ENCODE measurements at regions not wholly inside any gene's neighbourhood (a gene's known extent, or its start where the extent isn't known, plus 50 kb on each side); places are given as distances from the start of the nearest gene placed in this dataset.

DNA sequence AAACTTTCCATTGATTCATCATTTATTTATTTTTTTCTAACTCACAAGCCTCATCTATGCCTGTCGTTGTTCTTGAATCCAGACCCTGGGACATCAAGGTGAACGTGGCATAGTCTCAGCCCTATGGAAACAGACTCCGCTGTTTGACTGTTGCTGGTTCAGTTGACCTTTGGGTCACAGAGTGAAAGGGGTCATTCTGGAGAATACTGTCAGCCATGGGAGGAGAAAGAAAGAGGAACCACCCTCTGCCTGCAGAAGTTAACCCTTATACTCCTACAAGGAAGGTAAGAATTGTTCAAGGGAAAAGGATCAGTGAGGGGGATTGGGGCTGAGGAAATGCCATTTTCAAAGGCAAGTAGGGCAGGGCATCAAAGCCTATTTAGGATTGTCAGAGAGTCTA, 387.6 kb upstream of the MAF start:
- ATAC-seq = no peak
- TF ChIP-seq, protein P1, sequence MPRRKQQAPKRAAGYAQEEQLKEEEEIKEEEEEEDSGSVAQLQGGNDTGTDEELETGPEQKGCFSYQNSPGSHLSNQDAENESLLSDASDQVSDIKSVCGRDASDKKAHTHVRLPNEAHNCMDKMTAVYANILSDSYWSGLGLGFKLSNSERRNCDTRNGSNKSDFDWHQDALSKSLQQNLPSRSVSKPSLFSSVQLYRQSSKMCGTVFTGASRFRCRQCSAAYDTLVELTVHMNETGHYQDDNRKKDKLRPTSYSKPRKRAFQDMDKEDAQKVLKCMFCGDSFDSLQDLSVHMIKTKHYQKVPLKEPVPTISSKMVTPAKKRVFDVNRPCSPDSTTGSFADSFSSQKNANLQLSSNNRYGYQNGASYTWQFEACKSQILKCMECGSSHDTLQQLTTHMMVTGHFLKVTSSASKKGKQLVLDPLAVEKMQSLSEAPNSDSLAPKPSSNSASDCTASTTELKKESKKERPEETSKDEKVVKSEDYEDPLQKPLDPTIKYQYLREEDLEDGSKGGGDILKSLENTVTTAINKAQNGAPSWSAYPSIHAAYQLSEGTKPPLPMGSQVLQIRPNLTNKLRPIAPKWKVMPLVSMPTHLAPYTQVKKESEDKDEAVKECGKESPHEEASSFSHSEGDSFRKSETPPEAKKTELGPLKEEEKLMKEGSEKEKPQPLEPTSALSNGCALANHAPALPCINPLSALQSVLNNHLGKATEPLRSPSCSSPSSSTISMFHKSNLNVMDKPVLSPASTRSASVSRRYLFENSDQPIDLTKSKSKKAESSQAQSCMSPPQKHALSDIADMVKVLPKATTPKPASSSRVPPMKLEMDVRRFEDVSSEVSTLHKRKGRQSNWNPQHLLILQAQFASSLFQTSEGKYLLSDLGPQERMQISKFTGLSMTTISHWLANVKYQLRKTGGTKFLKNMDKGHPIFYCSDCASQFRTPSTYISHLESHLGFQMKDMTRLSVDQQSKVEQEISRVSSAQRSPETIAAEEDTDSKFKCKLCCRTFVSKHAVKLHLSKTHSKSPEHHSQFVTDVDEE (CRISPR knock-in tag; IDR thresholded peaks at IDR 0.05) = no peak
- TF ChIP-seq RARB (CRISPR knock-in tag; IDR thresholded peaks at IDR 0.05) (no peak), TOX (CRISPR knock-in tag; IDR thresholded peaks at IDR 0.05; ENCODE audit: borderline replicate concordance) (no peak), TCF4 (CRISPR knock-in tag; IDR thresholded peaks at IDR 0.05; ENCODE audit: borderline replicate concordance) (no peak), OSR1 (CRISPR knock-in tag; IDR thresholded peaks at IDR 0.05) (no peak), ZNF70 (CRISPR knock-in tag; IDR thresholded peaks at IDR 0.05) (no peak), ZC3H10 (CRISPR knock-in tag; IDR thresholded peaks at IDR 0.05) (no peak), ZNF565 (CRISPR knock-in tag; conservative IDR thresholded peaks at IDR 0.05; ENCODE audit: low read depth) (no peak), GLIS3 (CRISPR knock-in tag; IDR thresholded peaks at IDR 0.05) (no peak), ESRRG (CRISPR knock-in tag; IDR thresholded peaks at IDR 0.05) (no peak), ISL1 (CRISPR knock-in tag; IDR thresholded peaks at IDR 0.05) (no peak), BACH2 (CRISPR knock-in tag; IDR thresholded peaks at IDR 0.05; ENCODE audit: borderline replicate concordance) (no peak), ZNF8 (CRISPR knock-in tag; IDR thresholded peaks at IDR 0.05) (no peak), ARNTL (CRISPR knock-in tag; IDR thresholded peaks at IDR 0.05; ENCODE audit: borderline replicate concordance, low read depth) (no peak)
- TF ChIP-seq, protein P2, sequence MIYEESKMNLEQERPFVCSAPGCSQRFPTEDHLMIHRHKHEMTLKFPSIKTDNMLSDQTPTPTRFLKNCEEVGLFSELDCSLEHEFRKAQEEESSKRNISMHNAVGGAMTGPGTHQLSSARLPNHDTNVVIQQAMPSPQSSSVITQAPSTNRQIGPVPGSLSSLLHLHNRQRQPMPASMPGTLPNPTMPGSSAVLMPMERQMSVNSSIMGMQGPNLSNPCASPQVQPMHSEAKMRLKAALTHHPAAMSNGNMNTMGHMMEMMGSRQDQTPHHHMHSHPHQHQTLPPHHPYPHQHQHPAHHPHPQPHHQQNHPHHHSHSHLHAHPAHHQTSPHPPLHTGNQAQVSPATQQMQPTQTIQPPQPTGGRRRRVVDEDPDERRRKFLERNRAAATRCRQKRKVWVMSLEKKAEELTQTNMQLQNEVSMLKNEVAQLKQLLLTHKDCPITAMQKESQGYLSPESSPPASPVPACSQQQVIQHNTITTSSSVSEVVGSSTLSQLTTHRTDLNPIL (CRISPR knock-in tag; IDR thresholded peaks at IDR 0.05; ENCODE audit: low read depth) = no peak
- TF ChIP-seq, protein P3, sequence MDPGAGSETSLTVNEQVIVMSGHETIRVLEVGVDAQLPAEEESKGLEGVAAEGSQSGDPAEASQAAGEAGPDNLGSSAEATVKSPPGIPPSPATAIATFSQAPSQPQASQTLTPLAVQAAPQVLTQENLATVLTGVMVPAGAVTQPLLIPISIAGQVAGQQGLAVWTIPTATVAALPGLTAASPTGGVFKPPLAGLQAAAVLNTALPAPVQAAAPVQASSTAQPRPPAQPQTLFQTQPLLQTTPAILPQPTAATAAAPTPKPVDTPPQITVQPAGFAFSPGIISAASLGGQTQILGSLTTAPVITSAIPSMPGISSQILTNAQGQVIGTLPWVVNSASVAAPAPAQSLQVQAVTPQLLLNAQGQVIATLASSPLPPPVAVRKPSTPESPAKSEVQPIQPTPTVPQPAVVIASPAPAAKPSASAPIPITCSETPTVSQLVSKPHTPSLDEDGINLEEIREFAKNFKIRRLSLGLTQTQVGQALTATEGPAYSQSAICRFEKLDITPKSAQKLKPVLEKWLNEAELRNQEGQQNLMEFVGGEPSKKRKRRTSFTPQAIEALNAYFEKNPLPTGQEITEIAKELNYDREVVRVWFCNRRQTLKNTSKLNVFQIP (CRISPR knock-in tag; IDR thresholded peaks at IDR 0.05; ENCODE audit: borderline replicate concordance, low read depth) = no peak
- TF ChIP-seq, protein P4, sequence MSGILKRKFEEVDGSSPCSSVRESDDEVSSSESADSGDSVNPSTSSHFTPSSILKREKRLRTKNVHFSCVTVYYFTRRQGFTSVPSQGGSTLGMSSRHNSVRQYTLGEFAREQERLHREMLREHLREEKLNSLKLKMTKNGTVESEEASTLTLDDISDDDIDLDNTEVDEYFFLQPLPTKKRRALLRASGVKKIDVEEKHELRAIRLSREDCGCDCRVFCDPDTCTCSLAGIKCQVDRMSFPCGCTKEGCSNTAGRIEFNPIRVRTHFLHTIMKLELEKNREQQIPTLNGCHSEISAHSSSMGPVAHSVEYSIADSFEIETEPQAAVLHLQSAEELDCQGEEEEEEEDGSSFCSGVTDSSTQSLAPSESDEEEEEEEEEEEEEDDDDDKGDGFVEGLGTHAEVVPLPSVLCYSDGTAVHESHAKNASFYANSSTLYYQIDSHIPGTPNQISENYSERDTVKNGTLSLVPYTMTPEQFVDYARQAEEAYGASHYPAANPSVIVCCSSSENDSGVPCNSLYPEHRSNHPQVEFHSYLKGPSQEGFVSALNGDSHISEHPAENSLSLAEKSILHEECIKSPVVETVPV (CRISPR knock-in tag; IDR thresholded peaks at IDR 0.05) = no peak

DNA sequence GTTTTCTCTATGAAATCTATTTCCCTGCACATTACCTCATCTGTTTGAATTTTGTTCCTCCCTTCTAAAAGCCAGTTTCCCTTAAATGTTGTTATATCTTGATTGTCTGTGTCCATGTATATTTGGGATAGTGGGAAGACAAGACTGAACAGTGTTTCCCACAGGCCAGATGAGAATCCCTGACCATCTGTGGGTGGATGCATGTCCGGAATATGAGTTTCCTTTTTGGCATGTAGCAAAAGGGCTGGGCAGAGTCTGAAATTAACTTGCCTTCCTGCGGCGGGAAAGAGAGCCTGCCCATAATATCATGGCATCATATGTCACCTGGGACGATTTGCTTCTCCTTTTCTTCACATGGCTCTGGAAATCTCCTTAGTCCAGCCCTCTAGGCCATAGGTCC, 385.8 kb upstream of the MAF start:
- ATAC-seq = no peak
- TF ChIP-seq SNAI2 (CRISPR knock-in tag; IDR thresholded peaks at IDR 0.05) (no peak), ZNF8 (CRISPR knock-in tag; IDR thresholded peaks at IDR 0.05) (no peak), TOX (CRISPR knock-in tag; IDR thresholded peaks at IDR 0.05; ENCODE audit: borderline replicate concordance) (no peak), ISL1 (CRISPR knock-in tag; IDR thresholded peaks at IDR 0.05) (no peak)

DNA sequence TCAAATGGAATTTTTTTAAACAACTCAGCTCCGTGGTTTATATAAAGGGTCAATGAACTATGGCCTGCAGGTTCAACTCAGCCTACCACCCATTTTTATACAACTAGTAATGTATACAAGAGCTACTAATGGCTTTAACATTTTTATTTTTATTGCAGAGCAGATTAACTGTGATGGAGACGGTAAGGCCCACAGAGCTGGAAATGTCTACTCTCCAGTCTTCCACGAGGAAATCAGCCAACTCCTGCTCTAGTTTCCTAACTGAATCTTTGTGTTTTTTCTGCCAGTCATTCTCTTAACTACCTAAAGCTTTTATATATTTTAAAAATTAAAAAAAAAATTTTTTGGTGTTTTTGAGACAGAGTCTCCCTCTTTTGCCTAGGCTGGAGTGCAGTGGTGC, 385.1 kb upstream of the MAF start:
- no peak for ATAC-seq
- TF ChIP-seq PPARA (CRISPR knock-in tag; IDR thresholded peaks at IDR 0.05; ENCODE audit: borderline replicate concordance) (no peak), ZNF8 (CRISPR knock-in tag; IDR thresholded peaks at IDR 0.05) (no peak), ISL1 (CRISPR knock-in tag; IDR thresholded peaks at IDR 0.05) (no peak), TCF4 (CRISPR knock-in tag; IDR thresholded peaks at IDR 0.05; ENCODE audit: borderline replicate concordance) (no peak), ZNF70 (CRISPR knock-in tag; IDR thresholded peaks at IDR 0.05) (no peak), CSDC2 (CRISPR knock-in tag; IDR thresholded peaks at IDR 0.05) (no peak), RARB (CRISPR knock-in tag; IDR thresholded peaks at IDR 0.05) (no peak), ZFP30 (CRISPR knock-in tag; IDR thresholded peaks at IDR 0.05) (no peak), OSR1 (CRISPR knock-in tag; IDR thresholded peaks at IDR 0.05) (no peak), ZC3H10 (CRISPR knock-in tag; IDR thresholded peaks at IDR 0.05) (no peak), ZFP3 (CRISPR knock-in tag; IDR thresholded peaks at IDR 0.05) (no peak)
- TF ChIP-seq, protein P2 (CRISPR knock-in tag; IDR thresholded peaks at IDR 0.05; ENCODE audit: low read depth) = no peak
- TF ChIP-seq, protein P5, sequence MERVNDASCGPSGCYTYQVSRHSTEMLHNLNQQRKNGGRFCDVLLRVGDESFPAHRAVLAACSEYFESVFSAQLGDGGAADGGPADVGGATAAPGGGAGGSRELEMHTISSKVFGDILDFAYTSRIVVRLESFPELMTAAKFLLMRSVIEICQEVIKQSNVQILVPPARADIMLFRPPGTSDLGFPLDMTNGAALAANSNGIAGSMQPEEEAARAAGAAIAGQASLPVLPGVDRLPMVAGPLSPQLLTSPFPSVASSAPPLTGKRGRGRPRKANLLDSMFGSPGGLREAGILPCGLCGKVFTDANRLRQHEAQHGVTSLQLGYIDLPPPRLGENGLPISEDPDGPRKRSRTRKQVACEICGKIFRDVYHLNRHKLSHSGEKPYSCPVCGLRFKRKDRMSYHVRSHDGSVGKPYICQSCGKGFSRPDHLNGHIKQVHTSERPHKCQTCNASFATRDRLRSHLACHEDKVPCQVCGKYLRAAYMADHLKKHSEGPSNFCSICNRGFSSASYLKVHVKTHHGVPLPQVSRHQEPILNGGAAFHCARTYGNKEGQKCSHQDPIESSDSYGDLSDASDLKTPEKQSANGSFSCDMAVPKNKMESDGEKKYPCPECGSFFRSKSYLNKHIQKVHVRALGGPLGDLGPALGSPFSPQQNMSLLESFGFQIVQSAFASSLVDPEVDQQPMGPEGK (CRISPR knock-in tag; IDR thresholded peaks at IDR 0.05; ENCODE audit: borderline replicate concordance) = no peak
- TF ChIP-seq, protein P4 (CRISPR knock-in tag; IDR thresholded peaks at IDR 0.05) = no peak
- TF ChIP-seq, protein P1 (CRISPR knock-in tag; IDR thresholded peaks at IDR 0.05) = no peak
